ENCODE measurements at regions not wholly inside any gene's neighbourhood (a gene's known extent, or its start where the extent isn't known, plus 50 kb on each side); places are given as distances from the start of the nearest gene placed in this dataset.

DNA sequence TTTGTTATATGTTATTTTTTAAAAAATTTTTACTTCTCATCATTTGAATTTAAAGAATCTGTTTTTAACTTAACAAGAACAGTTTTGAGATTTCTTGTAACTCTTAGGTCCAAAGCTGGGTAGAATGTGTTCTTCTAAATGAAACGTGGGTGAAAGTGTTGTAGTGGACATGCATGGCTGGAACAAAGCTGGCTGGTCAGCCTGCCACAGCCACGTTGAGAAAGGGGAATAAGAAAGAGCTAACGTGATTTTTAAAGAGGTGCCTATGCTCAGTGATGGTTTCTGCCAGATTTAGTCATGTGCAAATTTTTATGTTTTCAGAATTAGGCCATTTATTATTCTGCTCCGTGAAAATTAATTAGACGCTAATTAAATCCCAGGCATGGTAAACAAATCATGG lies 203.9 kb upstream of the COL3A1 start:
- H3K9me3 ChIP-seq (ENCODE audit: control extremely low read depth in 1 of 5, control insufficient read depth in 4 of 5, insufficient read depth in 2 of 5, low read depth in 1 of 5, low read length in 4 of 5), result no peaks in the 10 kb centered on the region
- 96% methylated on average over 3 of the region's 5 CpGs for WGBS (ENCODE audit: insufficient coverage)
- H3K27ac ChIP-seq (ENCODE audit: insufficient read depth in 1 of 2, low read depth in 1 of 2, low read length in 2 of 2, poor library complexity in 1 of 2, severe bottlenecking in 2 of 2), result no peak overlapping the region
- H3K27me3 ChIP-seq (replicated peaks in 2 of 5; ENCODE audit: control insufficient read depth in 4 of 5, insufficient read depth in 5 of 5, low read length in 4 of 5), result no peaks in the 10 kb centered on the region
- H3K4me1 ChIP-seq (ENCODE audit: control extremely low read depth in 1 of 4, control insufficient read depth in 4 of 4, insufficient read depth in 4 of 4, low read length in 3 of 4), result no peaks in the 10 kb centered on the region
- ChIA-PET POLR2A (no interaction called here), CTCF (no interaction called here)
- DNase-seq, result no peak
- no peaks in the 10 kb centered on the region for H3K36me3 ChIP-seq (ENCODE audit: control insufficient read depth in 4 of 4, insufficient read depth in 4 of 4, low read length in 3 of 4)
- no peak overlapping the region for H3K4me3 ChIP-seq (ENCODE audit: control insufficient read depth in 1 of 7, extremely low read depth in 1 of 7, insufficient read depth in 4 of 7, low read depth in 2 of 7, low read length in 6 of 7)

DNA sequence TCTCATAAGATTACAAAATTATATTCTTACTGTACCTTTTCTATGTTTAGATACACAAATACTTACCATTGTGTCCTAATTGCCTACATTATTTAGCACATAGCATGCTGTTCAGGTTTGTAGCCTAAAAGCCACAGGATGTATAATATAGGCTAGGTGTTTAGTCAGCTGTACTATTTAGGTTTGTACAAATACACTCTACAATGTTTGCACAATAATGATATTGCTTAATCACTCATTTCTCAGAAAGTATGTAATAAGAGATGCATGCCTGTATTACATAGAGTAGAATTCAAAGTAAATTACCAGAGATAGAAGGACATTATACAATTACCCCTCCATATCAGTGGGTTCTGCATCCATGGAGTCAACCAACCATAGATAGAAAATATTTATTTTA lies 201.1 kb upstream of the COL3A1 start:
- no peak for DNase-seq
- CTCF ChIA-PET, result no interaction called here

DNA sequence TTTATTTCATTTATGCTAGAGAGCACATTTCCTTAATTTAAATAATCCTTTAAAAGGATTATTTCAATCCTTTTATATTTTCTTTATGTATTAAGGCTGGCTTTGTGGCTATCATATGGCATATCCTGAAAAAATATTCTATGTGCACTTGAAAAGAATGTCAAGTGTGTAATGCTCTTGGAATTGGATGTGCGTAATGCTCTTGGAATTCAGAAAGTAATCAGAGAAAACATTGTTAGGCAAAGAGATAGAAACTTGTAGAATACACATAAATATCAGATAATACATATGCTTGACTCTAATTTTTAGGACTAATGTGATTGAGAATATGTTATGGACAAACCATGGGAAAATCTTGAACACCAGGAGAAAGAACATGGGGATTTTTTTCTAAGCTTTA lies 197.5 kb upstream of the COL3A1 start:
- WGBS (ENCODE audit: insufficient coverage), result no CpG with 5 or more reads among the region's 1 CpG
- Histone ChIP-seq H3K27me3 (replicated peaks in 2 of 5; ENCODE audit: control insufficient read depth in 4 of 5, insufficient read depth in 5 of 5, low read length in 4 of 5) (no peaks in the 10 kb centered on the region), H3K36me3 (ENCODE audit: control insufficient read depth in 4 of 4, insufficient read depth in 4 of 4, low read length in 3 of 4) (no peaks in the 10 kb centered on the region), H3K4me3 (ENCODE audit: control insufficient read depth in 1 of 7, extremely low read depth in 1 of 7, insufficient read depth in 4 of 7, low read depth in 2 of 7, low read length in 6 of 7) (no peak overlapping the region), H3K4me1 (ENCODE audit: control extremely low read depth in 1 of 4, control insufficient read depth in 4 of 4, insufficient read depth in 4 of 4, low read length in 3 of 4) (no peaks in the 10 kb centered on the region), H3K27ac (ENCODE audit: insufficient read depth in 1 of 2, low read depth in 1 of 2, low read length in 2 of 2, poor library complexity in 1 of 2, severe bottlenecking in 2 of 2) (no peak overlapping the region), H3K9me3 (ENCODE audit: control extremely low read depth in 1 of 5, control insufficient read depth in 4 of 5, insufficient read depth in 2 of 5, low read depth in 1 of 5, low read length in 4 of 5) (no peaks in the 10 kb centered on the region)
- DNase-seq, result no peak
- POLR2A ChIA-PET, result no interaction called here
- CTCF ChIA-PET, result no interaction called here

More for the DNA sequence above, 201.1 kb upstream of the COL3A1 start:
- Histone ChIP-seq H3K27me3 (replicated peaks in 2 of 5; ENCODE audit: control insufficient read depth in 4 of 5, insufficient read depth in 5 of 5, low read length in 4 of 5) (no peaks in the 10 kb centered on the region), H3K27ac (ENCODE audit: insufficient read depth in 1 of 2, low read depth in 1 of 2, low read length in 2 of 2, poor library complexity in 1 of 2, severe bottlenecking in 2 of 2) (no peak overlapping the region), H3K9me3 (ENCODE audit: control extremely low read depth in 1 of 5, control insufficient read depth in 4 of 5, insufficient read depth in 2 of 5, low read depth in 1 of 5, low read length in 4 of 5) (no peaks in the 10 kb centered on the region), H3K4me3 (ENCODE audit: control insufficient read depth in 1 of 7, extremely low read depth in 1 of 7, insufficient read depth in 4 of 7, low read depth in 2 of 7, low read length in 6 of 7) (no peak overlapping the region), H3K36me3 (ENCODE audit: control insufficient read depth in 4 of 4, insufficient read depth in 4 of 4, low read length in 3 of 4) (no peaks in the 10 kb centered on the region), H3K4me1 (ENCODE audit: control extremely low read depth in 1 of 4, control insufficient read depth in 4 of 4, insufficient read depth in 4 of 4, low read length in 3 of 4) (no peaks in the 10 kb centered on the region)
- POLR2A ChIA-PET, result no interaction called here

DNA sequence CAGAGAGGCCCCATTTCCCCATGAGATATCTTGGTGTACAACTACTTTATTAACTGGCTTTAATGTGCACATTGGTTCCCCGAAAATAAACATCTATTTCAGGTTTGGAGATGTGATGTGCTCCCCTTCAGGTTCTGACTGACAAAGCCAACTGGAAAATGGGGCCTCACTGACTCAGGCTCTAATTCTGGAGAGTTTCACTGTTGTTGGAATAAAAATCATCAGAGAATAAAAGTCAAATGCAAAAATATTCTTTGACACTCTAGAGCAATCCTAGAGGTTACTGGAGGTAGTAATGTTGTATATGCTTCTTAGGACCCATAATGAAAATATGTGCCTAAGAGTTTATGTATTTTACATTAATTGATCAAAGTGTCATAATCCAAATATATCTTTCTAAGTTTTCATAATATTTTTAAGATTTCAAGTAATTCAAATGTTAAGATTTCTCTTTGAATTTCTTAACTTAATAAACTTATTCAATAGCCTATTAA lies 189.9 kb upstream of the COL3A1 start:
- Histone ChIP-seq H3K4me1 (ENCODE audit: control extremely low read depth in 1 of 4, control insufficient read depth in 4 of 4, insufficient read depth in 4 of 4, low read length in 3 of 4) (no peaks in the 10 kb centered on the region), H3K9me3 (ENCODE audit: control extremely low read depth in 1 of 5, control insufficient read depth in 4 of 5, insufficient read depth in 2 of 5, low read depth in 1 of 5, low read length in 4 of 5) (no peaks in the 10 kb centered on the region), H3K27ac (ENCODE audit: insufficient read depth in 1 of 2, low read depth in 1 of 2, low read length in 2 of 2, poor library complexity in 1 of 2, severe bottlenecking in 2 of 2) (no peak overlapping the region), H3K27me3 (replicated peaks in 2 of 5; ENCODE audit: control insufficient read depth in 4 of 5, insufficient read depth in 5 of 5, low read length in 4 of 5) (no peaks in the 10 kb centered on the region), H3K4me3 (ENCODE audit: control insufficient read depth in 1 of 7, extremely low read depth in 1 of 7, insufficient read depth in 4 of 7, low read depth in 2 of 7, low read length in 6 of 7) (no peak overlapping the region), H3K36me3 (ENCODE audit: control insufficient read depth in 4 of 4, insufficient read depth in 4 of 4, low read length in 3 of 4) (no peaks in the 10 kb centered on the region)
- ChIA-PET CTCF (no interaction called here), POLR2A (no interaction called here)
- no peak for DNase-seq
- 83% methylated on average over 1 of the region's 1 CpG for WGBS (ENCODE audit: insufficient coverage)

DNA sequence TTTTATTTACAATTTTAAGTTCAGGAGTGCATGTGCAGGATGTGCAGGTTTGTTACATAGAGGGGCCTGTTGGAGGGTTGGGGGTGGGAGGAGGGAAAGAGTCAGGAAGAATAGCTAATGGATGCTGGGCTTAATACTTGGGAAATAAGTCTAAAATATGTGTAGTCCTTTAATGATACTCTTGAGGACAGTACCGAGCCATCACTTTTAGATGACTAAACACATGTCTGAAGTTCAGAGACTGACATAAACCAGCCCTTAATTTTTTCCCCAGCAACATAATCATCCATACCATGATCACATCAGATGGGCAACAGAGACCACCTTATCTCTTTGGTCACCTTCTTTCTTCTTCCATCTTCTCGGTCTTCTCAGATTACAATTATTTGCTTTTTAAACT lies 189.1 kb upstream of the COL3A1 start:
- POLR2A ChIA-PET, result no interaction called here
- Histone ChIP-seq H3K27ac (ENCODE audit: insufficient read depth in 1 of 2, low read depth in 1 of 2, low read length in 2 of 2, poor library complexity in 1 of 2, severe bottlenecking in 2 of 2) (no peak overlapping the region), H3K4me1 (ENCODE audit: control extremely low read depth in 1 of 4, control insufficient read depth in 4 of 4, insufficient read depth in 4 of 4, low read length in 3 of 4) (no peaks in the 10 kb centered on the region), H3K9me3 (ENCODE audit: control extremely low read depth in 1 of 5, control insufficient read depth in 4 of 5, insufficient read depth in 2 of 5, low read depth in 1 of 5, low read length in 4 of 5) (no peaks in the 10 kb centered on the region), H3K27me3 (replicated peaks in 2 of 5; ENCODE audit: control insufficient read depth in 4 of 5, insufficient read depth in 5 of 5, low read length in 4 of 5) (no peaks in the 10 kb centered on the region), H3K36me3 (ENCODE audit: control insufficient read depth in 4 of 4, insufficient read depth in 4 of 4, low read length in 3 of 4) (no peaks in the 10 kb centered on the region), H3K4me3 (ENCODE audit: control insufficient read depth in 1 of 7, extremely low read depth in 1 of 7, insufficient read depth in 4 of 7, low read depth in 2 of 7, low read length in 6 of 7) (no peak overlapping the region)
- 100% methylated on average over 1 of the region's 2 CpGs for WGBS (ENCODE audit: insufficient coverage)
- CTCF ChIA-PET, result no interaction called here
- no peak for DNase-seq

DNA sequence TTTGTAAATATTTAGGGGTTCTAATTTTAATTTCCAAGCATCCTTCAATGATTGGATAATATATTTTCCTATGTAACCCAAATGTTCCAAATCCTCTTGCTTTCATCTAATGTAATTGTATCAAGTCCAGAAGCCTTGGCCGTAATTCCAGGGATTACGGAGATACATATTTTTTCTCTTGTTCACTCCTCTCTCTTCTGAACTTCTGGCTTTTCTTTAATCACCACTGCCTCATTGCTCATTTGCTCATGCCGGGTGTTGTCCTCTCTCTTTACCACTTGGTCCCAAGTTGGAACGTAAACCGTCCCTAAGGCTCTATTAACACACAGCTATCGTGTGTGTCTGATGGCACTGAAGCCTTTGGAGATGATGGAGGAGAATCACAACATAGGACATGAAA lies 188.7 kb upstream of the COL3A1 start:
- H3K27me3 ChIP-seq (replicated peaks in 2 of 5; ENCODE audit: control insufficient read depth in 4 of 5, insufficient read depth in 5 of 5, low read length in 4 of 5), result no peaks in the 10 kb centered on the region
- POLR2A ChIA-PET, result no interaction called here
- CTCF ChIA-PET, result no interaction called here

DNA sequence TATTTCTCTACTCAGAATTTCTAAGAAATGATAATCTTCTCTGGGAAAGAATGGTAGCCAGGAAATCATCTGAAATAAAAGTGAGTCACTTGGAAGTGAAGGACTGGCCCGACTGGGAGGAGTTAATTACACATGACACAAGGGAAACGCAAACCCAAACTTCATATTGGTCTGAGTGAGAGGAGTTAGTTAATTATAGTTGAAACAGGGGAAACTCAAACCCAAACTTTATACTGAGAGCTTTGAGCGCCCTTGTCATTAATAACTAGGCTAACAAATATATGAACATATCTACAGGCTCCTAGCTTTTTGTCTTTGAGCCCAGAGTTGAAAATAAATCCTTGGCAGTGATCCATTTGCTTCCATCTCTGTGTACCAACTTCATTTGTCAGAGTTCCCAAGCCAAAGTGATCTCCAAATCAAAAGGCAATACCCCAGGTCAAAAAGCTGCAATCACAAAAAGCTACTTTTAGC lies 187.8 kb upstream of the COL3A1 start:
- CTCF ChIA-PET, result no interaction called here
- Histone ChIP-seq H3K27ac (ENCODE audit: insufficient read depth in 1 of 2, low read depth in 1 of 2, low read length in 2 of 2, poor library complexity in 1 of 2, severe bottlenecking in 2 of 2) (no peak overlapping the region), H3K4me1 (ENCODE audit: control extremely low read depth in 1 of 4, control insufficient read depth in 4 of 4, insufficient read depth in 4 of 4, low read length in 3 of 4) (no peaks in the 10 kb centered on the region), H3K9me3 (ENCODE audit: control extremely low read depth in 1 of 5, control insufficient read depth in 4 of 5, insufficient read depth in 2 of 5, low read depth in 1 of 5, low read length in 4 of 5) (no peaks in the 10 kb centered on the region), H3K27me3 (replicated peaks in 2 of 5; ENCODE audit: control insufficient read depth in 4 of 5, insufficient read depth in 5 of 5, low read length in 4 of 5) (no peaks in the 10 kb centered on the region), H3K4me3 (ENCODE audit: control insufficient read depth in 1 of 7, extremely low read depth in 1 of 7, insufficient read depth in 4 of 7, low read depth in 2 of 7, low read length in 6 of 7) (no peak overlapping the region), H3K36me3 (ENCODE audit: control insufficient read depth in 4 of 4, insufficient read depth in 4 of 4, low read length in 3 of 4) (no peaks in the 10 kb centered on the region)
- 67% methylated on average over 1 of the region's 3 CpGs for WGBS (ENCODE audit: insufficient coverage)
- POLR2A ChIA-PET, result no interaction called here
- no peak for DNase-seq

More for the DNA sequence above, 188.7 kb upstream of the COL3A1 start:
- Histone ChIP-seq H3K9me3 (ENCODE audit: control extremely low read depth in 1 of 5, control insufficient read depth in 4 of 5, insufficient read depth in 2 of 5, low read depth in 1 of 5, low read length in 4 of 5) (no peaks in the 10 kb centered on the region), H3K36me3 (ENCODE audit: control insufficient read depth in 4 of 4, insufficient read depth in 4 of 4, low read length in 3 of 4) (no peaks in the 10 kb centered on the region), H3K4me1 (ENCODE audit: control extremely low read depth in 1 of 4, control insufficient read depth in 4 of 4, insufficient read depth in 4 of 4, low read length in 3 of 4) (no peaks in the 10 kb centered on the region), H3K27ac (ENCODE audit: insufficient read depth in 1 of 2, low read depth in 1 of 2, low read length in 2 of 2, poor library complexity in 1 of 2, severe bottlenecking in 2 of 2) (no peak overlapping the region), H3K4me3 (ENCODE audit: control insufficient read depth in 1 of 7, extremely low read depth in 1 of 7, insufficient read depth in 4 of 7, low read depth in 2 of 7, low read length in 6 of 7) (no peak overlapping the region)
- no peak for DNase-seq
- 74% methylated on average over 3 of the region's 6 CpGs for WGBS (ENCODE audit: insufficient coverage)

Data from common myeloid progenitor, CD34-positive (primary cell).